ENCODE measurements at regions not wholly inside any gene's neighbourhood (a gene's known extent, or its start where the extent isn't known, plus 50 kb on each side); places are given as distances from the start of the nearest gene placed in this dataset.

DNA sequence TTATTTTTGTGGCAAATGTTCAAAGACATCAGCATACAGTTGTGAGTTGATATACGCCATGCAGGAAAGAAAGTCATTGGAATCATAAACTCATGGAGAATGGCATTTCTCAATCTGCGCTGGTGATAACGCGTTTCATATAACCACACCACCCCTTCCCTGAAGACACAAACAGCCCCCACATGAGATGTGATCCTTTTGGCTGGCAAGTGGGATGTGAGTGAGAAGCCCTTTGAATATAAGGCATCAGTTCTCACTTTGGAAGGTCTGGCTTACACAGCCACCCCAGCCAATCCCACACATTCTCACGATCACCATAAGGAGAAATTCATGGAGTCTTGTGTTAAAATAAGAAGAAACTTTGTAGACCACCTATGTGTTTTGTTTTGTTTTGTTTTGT lies 725.0 kb downstream of the PRELID2 start:
- no peaks in the 10 kb centered on the region for H3K9me3 ChIP-seq (ENCODE audit: control insufficient read depth, low read depth, low read length)
- H4K20me1 ChIP-seq (ENCODE audit: control insufficient read depth, extremely low read depth, insufficient read depth, low read length) = no peaks in the 10 kb centered on the region
- no peaks in the 10 kb centered on the region for H3K27me3 ChIP-seq (ENCODE audit: control insufficient read depth, extremely low read depth, insufficient read depth, low read length)
- no peak overlapping the region for H3K27ac ChIP-seq (ENCODE audit: control insufficient read depth, insufficient read depth, low read length)
- H3K4me1 ChIP-seq (ENCODE audit: control insufficient read depth, extremely low read depth, insufficient read depth, low read length) = no peaks in the 10 kb centered on the region
- no peaks in the 10 kb centered on the region for H3K36me3 ChIP-seq (ENCODE audit: control insufficient read depth in 2 of 2, extremely low read depth in 1 of 2, insufficient read depth in 2 of 2, low read length in 2 of 2)
- no peak for TF ChIP-seq EZH2 (IDR thresholded peaks at IDR 0.05; ENCODE audit: low read length)
- TF ChIP-seq, protein P1, sequence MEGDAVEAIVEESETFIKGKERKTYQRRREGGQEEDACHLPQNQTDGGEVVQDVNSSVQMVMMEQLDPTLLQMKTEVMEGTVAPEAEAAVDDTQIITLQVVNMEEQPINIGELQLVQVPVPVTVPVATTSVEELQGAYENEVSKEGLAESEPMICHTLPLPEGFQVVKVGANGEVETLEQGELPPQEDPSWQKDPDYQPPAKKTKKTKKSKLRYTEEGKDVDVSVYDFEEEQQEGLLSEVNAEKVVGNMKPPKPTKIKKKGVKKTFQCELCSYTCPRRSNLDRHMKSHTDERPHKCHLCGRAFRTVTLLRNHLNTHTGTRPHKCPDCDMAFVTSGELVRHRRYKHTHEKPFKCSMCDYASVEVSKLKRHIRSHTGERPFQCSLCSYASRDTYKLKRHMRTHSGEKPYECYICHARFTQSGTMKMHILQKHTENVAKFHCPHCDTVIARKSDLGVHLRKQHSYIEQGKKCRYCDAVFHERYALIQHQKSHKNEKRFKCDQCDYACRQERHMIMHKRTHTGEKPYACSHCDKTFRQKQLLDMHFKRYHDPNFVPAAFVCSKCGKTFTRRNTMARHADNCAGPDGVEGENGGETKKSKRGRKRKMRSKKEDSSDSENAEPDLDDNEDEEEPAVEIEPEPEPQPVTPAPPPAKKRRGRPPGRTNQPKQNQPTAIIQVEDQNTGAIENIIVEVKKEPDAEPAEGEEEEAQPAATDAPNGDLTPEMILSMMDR (optimal IDR thresholded peaks at IDR 0.05 in 1 of 3, IDR thresholded peaks at IDR 0.05 in 1 of 3, conservative IDR thresholded peaks at IDR 0.05 in 1 of 3; ENCODE audit: extremely low read depth in 1 of 3, insufficient read depth in 2 of 3, low read length in 3 of 3) = no peak
- no peaks in the 10 kb centered on the region for H3K79me2 ChIP-seq (ENCODE audit: control insufficient read depth, insufficient read depth, low read length)
- no peak overlapping the region for H3K4me3 ChIP-seq (ENCODE audit: control insufficient read depth in 2 of 3, extremely low read depth in 1 of 3, insufficient read depth in 2 of 3, low read depth in 1 of 3, low read length in 3 of 3)
- no peak for FAIRE-seq
- dilution Hi-C loops (cut with MboI; ENCODE audit: extremely low pct_ligation_motif_present, low sequenced_read_pairs) = no loop called here
- H3K4me2 ChIP-seq (ENCODE audit: control insufficient read depth, extremely low read depth, insufficient read depth, low read depth, low read length) = no peak overlapping the region
- H3K9ac ChIP-seq (ENCODE audit: control insufficient read depth, extremely low read depth, insufficient read depth, low read length) = no peak overlapping the region
- H2AFZ ChIP-seq (ENCODE audit: control insufficient read depth, low read length) = no peak overlapping the region
- no peaks in the 10 kb centered on the region for H3K9me1 ChIP-seq (ENCODE audit: control insufficient read depth, extremely low read depth, insufficient read depth, low read length)
- no peak for DNase-seq (ENCODE audit: low read depth, low spot score)

DNA sequence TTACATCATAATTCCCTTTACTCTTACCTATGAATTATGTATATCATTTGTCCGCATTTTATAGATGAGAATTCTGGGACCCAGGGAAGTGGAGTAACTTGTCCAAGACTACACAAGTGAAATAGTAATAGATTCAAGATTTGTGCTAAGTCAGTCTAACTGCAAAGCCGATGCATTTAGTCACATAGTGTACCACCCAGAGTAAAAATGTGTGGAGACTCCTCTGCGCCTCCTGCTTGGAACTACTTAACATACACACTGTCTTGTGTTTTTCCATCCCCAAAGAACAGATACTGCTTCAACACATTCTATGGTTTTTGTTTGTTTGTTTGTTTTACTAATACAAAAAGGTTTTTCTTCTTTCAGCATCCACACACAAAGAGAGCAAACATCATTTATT lies 729.8 kb downstream of the PRELID2 start:
- dilution Hi-C loops (cut with MboI; ENCODE audit: extremely low pct_ligation_motif_present, low sequenced_read_pairs) = no loop called here
- H3K4me2 ChIP-seq (ENCODE audit: control insufficient read depth, extremely low read depth, insufficient read depth, low read depth, low read length) = no peak overlapping the region
- FAIRE-seq (no peak), DNase-seq (ENCODE audit: low read depth, low spot score) (no peak)
- no peak overlapping the region for H3K4me3 ChIP-seq (ENCODE audit: control insufficient read depth in 2 of 3, extremely low read depth in 1 of 3, insufficient read depth in 2 of 3, low read depth in 1 of 3, low read length in 3 of 3)
- TF ChIP-seq, protein P1 (optimal IDR thresholded peaks at IDR 0.05 in 1 of 3, IDR thresholded peaks at IDR 0.05 in 1 of 3, conservative IDR thresholded peaks at IDR 0.05 in 1 of 3; ENCODE audit: extremely low read depth in 1 of 3, insufficient read depth in 2 of 3, low read length in 3 of 3) = no peak
- TF ChIP-seq EZH2 (IDR thresholded peaks at IDR 0.05; ENCODE audit: low read length) = no peak
- H3K27me3 ChIP-seq (ENCODE audit: control insufficient read depth, extremely low read depth, insufficient read depth, low read length) = no peaks in the 10 kb centered on the region
- H3K9me3 ChIP-seq (ENCODE audit: control insufficient read depth, low read depth, low read length) = no peaks in the 10 kb centered on the region
- H2AFZ ChIP-seq (ENCODE audit: control insufficient read depth, low read length) = no peak overlapping the region
- H3K9me1 ChIP-seq (ENCODE audit: control insufficient read depth, extremely low read depth, insufficient read depth, low read length) = no peaks in the 10 kb centered on the region
- H4K20me1 ChIP-seq (ENCODE audit: control insufficient read depth, extremely low read depth, insufficient read depth, low read length) = no peaks in the 10 kb centered on the region
- H3K4me1 ChIP-seq (ENCODE audit: control insufficient read depth, extremely low read depth, insufficient read depth, low read length) = no peaks in the 10 kb centered on the region
- no peaks in the 10 kb centered on the region for H3K36me3 ChIP-seq (ENCODE audit: control insufficient read depth in 2 of 2, extremely low read depth in 1 of 2, insufficient read depth in 2 of 2, low read length in 2 of 2)
- H3K79me2 ChIP-seq (ENCODE audit: control insufficient read depth, insufficient read depth, low read length) = no peaks in the 10 kb centered on the region
- H3K9ac ChIP-seq (ENCODE audit: control insufficient read depth, extremely low read depth, insufficient read depth, low read length) = no peak overlapping the region
- H3K27ac ChIP-seq (ENCODE audit: control insufficient read depth, insufficient read depth, low read length) = no peak overlapping the region

Data from keratinocyte (primary cell).